ENCODE measurements at regions not wholly inside any gene's neighbourhood (a gene's known extent, or its start where the extent isn't known, plus 50 kb on each side); places are given as distances from the start of the nearest gene placed in this dataset.
"Not testable (repeated sequence)": the region's sequence is repeated elsewhere in the genome, so short reads cannot be mapped to it uniquely, and the experiment has no call there.

DNA sequence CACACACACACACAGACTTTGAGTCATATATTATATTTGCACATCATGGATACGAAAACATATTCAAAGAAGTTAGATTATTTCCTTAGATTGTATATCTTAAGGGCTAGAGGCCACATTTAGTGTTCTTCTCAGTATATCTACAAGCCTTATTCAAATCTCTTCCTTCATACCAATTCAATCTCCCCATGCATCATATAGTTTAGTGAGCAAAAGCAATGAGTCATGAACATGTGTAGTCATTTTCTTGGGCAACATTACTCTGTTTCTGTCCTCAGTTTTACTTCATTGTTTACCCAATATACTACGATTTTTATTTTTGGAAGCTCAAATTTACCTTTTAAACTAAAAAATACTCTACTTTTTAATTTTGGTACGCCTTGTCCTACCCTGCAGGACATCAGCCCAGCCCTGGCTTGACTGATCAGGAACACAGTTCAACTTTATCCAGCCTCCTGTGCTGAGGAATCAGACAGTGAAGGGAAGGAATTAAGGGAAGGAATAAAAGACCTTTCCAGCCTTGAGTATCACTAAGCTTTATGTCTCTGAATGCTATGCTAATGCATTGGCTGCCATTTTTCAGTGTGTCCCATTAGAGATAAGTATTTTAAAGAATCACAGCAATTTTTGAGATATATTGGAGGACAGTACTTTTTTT lies 101.7 kb upstream of the FST start:
- no peak for DNase-seq (ENCODE audit: missing footprints)
- no peak for ATAC-seq
- intact Hi-C loops (cut with DNase I): no loop called here

DNA sequence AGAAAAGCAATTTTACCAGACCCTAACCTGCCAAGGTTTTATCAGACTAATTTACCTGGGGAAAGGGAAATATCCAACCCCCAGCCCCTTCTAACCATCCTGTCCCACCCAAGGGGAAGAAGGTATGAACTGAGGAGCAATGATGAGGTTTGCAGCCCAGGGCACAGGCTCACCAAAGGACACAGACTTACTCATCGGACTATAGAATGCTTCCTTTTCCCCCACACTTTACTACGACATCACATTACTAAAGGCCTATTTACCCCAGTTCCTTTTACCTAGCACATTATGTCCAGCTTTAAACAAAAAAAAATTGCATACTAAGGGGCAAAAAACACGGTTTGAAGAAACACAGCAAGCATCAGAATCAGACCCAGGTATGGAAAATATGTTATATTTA lies 94.1 kb upstream of the FST start:
- intact Hi-C loops (cut with DNase I): no loop called here

DNA sequence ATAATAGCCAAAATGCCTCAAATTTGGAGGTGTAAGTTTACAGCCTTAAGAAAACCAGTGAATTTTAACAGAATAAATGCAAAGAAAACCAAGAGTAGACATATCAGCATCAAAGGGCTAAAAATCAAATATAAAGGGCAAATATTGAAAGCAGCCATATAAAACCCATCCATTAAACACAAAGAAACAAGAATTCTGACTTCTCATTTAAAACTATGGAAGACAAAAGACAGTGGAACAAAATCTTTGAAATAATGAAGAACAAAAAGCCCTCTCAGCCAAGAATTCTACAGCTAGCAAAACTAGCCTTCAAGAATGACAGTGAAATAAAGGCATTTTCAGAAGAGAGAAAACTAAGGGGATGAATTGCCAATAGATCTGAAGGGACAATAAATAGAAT lies 91.3 kb upstream of the FST start:
- no peak for DNase-seq (ENCODE audit: missing footprints)
- intact Hi-C loops (cut with DNase I): no loop called here
- ATAC-seq: no peak

More for the DNA sequence above, 94.1 kb upstream of the FST start:
- no peak for ATAC-seq
- DNase-seq (ENCODE audit: missing footprints): no peak

DNA sequence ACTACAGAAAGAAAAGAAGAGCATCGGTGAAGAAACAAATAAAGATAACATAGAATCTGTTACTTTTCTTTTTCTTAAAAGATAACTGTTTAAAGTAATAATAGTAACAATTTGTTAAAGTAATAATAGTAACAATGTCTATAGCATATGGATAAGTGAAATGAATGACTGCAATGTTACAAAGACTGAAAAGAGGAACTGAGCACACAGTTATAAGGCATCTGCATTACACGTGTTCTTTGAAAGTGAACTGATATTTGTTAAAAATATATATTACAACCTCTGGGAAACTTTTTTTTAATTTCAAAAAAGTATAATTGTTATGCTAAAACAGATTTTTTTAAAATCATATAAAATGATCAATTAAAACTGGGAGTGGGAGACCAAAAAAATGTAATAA lies 88.4 kb upstream of the FST start:
- intact Hi-C loops (cut with DNase I): no loop called here
- DNase-seq (ENCODE audit: missing footprints): no peak
- ATAC-seq: no peak

DNA sequence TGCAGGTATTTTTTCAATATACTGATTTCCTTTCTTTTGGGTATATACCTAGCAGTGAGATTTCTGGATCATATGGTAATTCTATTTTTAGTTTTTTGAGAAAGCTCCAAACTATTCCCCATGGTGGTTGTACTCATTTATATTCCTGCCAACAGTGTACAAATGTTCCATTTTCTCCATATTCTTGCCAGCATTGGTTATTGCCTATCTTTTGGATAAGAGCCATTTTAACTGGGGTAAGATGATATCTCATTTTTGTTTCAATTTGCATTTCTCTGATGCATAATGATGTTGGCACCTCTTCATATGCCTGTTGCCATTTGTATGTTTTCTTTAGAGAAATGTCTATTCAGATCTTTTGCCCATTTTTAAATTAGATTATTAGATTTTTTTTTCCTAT lies 85.6 kb upstream of the FST start:
- intact Hi-C loops (cut with DNase I): no loop called here
- DNase-seq (ENCODE audit: missing footprints) (no peak), ATAC-seq (no peak)

DNA sequence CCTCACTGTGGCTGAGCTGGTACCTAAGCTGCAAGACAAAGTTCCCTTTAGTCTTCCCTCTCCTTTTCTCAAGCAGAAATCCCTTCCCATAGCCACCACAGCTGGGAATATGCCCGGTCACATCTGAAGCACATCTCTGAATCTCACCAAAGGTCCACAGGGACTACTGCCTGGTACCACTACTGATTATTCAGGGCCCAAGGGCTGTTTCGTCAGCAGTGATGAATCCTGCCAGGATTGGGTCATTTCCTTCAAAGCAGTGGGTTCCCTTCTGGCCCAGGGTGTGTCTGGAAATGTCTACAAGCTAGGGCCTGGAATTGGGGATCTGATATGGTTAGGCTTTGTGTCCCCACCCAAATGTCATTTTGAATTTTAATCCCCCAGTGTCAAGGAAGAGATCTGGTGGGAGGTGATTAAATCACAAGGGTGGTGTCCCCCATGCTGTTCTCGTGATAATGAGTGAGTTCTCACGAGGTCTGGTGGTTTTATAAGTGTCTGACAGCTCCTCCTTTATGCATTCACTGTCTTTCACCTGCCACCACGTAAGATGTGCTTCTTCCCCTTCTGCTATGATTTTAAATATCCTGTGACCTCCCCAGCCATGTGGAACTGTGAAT lies 83.2 kb upstream of the FST start:
- no peak for ATAC-seq

DNA sequence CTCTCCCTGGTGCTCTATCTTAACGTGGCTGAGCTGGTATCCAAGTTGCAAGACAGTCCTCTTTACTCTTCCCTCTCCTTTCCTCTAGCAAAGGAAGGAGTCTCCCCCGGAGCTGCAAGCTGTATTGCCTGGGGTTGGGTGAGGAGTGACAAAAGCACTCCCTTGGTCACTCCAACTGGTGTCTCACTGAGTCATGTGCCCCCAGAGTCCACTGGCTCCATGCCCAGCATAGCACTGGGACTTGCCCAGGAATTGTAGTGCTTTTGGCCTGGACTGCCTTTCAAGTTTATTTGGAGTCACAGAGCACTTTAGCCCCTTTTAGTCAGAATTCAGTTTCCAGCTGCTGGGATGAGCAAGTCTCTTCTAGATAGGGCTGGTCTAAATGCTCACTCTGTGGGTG lies 82.6 kb upstream of the FST start:
- DNase-seq (ENCODE audit: missing footprints): peak; percentile 64
- peak; percentile 59 for ATAC-seq
- intact Hi-C loops (cut with DNase I): no loop called here

More for the DNA sequence above, 83.2 kb upstream of the FST start:
- intact Hi-C loops (cut with DNase I): no loop called here
- no peak for DNase-seq (ENCODE audit: missing footprints)

DNA sequence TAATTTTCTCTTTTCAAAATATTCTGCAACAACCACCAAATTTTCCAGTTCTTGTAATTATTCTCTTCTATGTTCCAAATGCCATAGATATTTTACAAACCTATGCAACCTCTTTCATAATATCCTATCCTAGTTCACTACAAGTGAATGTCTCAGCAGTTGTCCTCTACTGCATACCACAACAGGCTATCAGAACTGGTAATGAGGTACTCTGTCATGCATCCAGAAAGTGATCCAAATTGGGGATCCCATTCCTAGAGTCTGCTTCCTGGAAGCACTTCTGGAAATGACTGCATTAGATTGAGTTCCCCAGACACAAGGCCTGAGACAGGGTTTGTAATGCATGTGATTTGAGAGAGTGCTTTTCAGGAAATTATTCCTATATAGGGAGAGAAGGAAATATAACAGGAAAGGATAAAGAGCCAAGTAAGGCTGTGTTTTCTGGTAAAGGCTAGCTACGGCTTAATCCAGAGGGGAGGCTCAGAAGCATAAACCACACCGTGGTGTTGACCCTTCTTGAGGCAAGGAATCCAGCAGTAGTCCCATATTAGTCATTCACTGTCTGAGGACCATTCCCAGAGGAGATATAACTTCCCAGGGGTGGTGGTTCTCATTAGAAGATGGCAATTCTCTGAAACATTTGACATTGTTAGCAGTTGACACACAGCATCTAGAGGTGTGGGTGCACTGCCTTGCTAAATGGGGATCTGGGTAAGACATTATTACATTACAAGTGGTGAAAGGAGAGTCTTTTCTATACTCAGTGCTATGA lies 80.3 kb upstream of the FST start:
- intact Hi-C loops (cut with DNase I): no loop called here
- ATAC-seq: no peak
- no peak for DNase-seq (ENCODE audit: missing footprints)

DNA sequence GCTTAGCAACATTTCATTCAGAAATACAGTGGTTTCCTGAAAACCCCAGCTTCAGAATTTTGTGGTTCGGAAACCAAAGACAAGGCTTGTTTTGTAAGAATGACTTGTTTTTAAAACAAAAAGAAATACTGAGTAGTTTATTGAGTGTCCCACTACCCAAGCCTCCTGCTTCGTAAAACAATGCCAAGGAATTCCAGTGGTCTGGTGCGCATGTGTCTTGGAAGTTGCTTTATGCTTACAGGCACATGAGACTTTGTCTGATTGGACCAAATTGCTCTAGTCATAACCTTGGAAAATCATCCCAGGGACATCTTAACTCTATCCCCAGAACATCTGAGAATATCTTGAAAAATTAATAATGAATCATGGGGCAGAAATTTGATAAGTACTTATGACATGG lies 77.1 kb upstream of the FST start:
- intact Hi-C loops (cut with DNase I): no loop called here
- ATAC-seq (no peak), DNase-seq (ENCODE audit: missing footprints) (no peak)

DNA sequence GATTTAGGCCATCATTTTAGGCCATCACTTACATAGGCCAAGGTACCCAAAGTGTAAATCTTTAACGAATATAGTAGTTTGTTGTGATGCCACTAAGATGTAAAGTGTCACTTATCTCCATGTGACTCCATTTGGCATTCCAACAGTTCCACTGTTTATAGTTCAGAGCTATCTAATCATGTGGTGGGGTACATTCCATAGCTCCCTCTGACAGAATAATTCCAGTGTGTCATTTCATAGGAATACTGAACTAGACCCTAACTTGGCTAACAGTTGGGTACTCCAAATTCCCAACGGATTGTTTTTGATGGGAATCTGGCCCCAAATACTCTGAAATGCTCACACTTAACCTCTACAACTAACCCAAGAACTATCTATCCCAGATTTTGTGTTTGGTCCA lies 76.7 kb upstream of the FST start:
- ATAC-seq: no peak
- intact Hi-C loops (cut with DNase I): no loop called here

DNA sequence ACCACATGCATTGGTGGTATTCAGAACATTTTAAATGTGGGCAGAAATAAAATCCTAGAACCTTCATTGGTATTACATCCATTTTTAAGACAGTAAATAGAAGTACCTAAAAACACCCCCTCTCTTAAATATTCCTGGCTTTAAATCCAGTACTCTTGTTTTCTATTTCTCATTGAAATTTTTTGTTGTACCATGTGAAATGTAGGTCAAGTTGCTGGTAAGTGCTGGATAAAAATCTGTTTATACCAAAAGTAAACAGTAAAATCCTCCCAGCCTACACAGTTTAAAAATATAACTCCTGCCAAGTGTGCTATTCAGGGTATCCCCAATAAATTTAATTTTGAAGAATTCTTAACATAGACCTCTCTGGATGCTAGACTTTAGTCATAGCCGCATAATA lies 75.0 kb upstream of the FST start:
- intact Hi-C loops (cut with DNase I): no loop called here
- no peak for DNase-seq (ENCODE audit: missing footprints)
- no peak for ATAC-seq

More for the DNA sequence above, 76.7 kb upstream of the FST start:
- DNase-seq (ENCODE audit: missing footprints): no peak

DNA sequence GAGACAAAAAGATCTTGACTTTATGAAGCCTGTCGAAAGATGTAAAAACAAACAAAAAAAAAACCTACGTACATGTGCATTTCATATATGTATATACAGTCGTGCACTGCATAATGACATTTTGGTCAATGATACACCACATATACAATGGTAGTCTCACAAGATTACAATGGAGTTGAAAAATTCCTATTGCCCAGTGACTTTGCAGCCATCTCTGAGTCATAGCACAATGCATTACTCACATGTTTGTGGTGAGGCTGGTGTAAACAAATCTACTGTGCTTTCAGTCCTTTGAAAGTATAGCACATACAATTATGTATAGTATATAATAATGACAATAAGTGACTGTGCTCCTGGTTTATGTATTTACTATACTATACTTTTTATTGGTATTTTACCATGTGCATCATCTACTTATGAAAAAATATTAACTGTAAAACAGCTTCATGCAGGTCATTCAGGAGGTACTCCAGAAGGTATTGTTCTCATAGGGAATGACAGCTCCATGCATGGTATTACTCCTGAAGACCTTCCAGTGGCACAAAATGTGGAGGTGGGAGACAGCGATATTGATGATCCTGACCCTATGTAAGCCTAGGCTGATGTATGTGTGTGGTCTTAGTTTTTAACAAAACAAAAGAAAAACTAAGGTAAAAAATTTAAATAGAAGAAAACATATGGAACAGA lies 73.7 kb upstream of the FST start:
- intact Hi-C loops (cut with DNase I): no loop called here
- DNase-seq (ENCODE audit: missing footprints) (no peak), ATAC-seq (no peak)

DNA sequence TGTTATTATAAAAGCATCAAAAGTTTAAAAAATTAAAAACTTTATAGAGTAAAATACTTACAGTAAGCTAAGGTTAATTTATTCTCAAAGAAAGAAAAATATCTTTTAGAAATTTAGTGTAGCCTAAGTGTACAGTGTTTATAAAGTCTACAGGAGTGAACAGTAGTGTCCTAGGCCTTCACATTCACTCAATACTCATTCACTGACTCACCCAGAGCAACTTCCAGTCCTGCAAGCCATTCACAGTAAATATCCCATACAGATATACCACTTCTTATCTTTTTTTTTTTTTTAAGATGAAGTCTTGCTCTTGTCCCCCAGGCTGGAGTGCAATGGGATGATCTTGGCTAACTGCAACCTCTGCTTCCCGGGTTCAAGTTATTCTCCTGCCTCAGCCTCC lies 73.1 kb upstream of the FST start:
- no peak for DNase-seq (ENCODE audit: missing footprints)
- ATAC-seq: no peak
- intact Hi-C loops (cut with DNase I): no loop called here

DNA sequence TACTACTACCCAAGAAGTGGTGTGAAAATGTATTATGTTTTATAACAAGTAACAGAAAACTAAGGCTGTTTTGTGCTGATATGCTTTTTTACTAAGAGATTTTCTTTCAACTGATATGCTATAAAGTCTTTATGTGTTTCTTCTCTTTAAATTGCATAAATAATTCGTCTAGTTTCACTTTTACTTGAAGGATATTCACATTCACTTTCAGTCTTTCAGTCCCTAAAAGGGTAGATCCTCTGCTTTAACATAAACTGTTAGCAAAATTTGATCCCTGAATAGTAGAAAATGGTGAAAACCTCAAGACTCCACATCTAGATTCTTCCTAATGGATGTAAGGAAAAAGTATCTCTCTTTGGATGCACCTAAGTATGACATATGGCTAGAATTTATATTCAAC lies 69.0 kb upstream of the FST start:
- DNase-seq (ENCODE audit: missing footprints) (no peak), ATAC-seq (no peak)
- intact Hi-C loops (cut with DNase I): no loop called here

DNA sequence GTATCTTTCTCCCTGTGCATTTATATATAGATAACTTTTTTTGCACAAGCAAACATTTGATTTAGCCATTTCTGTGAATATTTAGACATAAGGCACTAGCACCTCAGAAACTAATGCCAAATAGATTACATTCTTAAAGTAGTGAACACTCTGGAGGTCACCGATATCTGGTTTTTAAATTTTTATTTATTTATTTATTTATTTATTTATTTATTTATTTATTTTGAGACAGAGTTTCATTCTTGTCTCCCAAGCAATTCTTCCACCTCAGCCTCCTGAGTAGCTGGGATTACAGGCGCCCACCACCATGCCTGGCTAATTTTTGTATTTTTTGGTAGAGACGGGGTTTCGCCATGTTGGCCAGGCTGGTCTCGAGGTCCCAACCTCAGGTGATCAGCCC lies 67.9 kb upstream of the FST start:
- DNase-seq (ENCODE audit: missing footprints); intact Hi-C loops (cut with DNase I); ATAC-seq: not testable (repeated sequence)

DNA sequence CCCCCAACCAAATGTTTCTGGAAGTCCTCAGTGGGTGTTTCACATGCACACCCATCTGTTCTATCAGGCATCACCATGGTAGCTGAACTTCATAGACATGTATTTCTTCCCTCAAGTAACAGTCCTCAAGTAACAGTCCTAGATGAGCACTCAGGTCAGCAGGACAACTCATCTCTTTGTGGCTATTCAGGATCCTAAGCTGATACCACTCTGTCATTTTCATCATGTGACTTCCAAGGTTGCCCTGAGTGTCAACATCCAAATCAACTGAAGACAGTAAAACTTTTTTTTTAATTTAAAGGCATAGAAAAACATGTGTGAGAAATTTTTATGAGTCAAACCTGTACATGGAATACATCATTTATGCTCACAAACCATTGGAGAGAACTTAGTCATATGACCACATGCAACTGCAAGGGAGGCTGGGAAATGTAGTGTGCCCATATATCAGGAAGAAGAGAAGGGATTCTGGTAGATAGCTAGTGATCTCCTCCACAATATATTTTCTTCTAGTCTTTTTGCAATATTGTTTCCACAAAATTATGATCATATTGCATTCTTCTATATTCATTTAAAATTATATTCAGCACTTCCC lies 64.2 kb upstream of the FST start:
- no peak for ATAC-seq
- intact Hi-C loops (cut with DNase I): no loop called here

DNA sequence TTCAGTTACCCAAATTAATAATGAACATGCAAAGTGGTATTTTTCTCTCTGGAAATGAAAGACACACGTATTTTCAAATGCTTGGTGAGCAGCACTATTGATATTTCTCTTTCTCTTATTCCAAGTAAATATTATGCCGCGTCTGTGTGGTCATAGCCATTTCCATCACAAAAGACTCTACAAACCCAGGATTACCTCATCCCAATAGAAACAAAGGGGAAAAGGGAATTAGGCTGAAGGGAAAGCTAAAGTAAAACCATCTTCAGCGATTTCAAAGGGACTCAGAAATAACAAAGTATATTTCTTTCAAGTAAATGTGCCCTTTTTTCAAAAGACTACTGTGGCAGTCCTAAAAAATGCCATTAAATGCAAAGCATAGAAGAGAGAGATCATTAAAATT lies 62.0 kb upstream of the FST start:
- intact Hi-C loops (cut with DNase I): no loop called here
- DNase-seq (ENCODE audit: missing footprints) (no peak), ATAC-seq (no peak)

More for the DNA sequence above, 64.2 kb upstream of the FST start:
- no peak for DNase-seq (ENCODE audit: missing footprints)

DNA sequence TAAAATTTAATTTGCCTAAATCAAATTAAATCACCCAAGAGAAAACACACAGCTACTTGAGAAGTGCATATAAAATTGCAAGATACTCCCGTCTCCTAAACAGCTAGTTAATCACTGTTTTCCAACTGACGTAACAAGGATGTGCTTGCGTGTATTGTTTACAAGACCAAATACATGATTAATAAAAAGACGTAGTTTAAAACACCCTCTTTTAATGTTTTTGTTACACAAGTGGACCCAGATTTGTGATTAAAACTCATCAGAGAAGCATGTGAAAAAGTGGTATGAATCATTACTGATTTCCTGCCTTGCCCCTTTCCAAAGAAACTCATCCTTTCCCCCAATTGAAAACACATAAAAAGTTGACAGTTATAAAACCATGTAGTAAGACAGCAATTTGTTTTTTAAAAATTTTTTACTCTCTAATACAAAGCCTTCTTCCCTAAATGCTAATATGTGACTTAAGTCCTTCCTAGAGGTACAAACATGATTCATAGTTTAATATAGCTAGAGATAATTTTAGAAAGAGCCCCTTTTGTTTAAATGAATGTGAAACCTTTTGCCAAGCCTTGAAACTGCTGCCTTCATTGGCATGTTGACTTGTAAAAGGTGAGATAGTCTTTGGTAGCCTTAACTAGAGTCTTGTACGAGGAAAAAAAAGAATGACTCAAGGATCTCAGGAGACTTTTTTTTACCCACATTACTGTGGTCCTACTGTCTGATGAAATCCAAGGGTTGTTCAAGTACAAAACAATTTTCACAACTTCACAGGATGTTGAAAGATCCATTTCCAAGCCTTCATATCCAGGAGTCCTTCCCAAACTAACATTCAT lies 61.4 kb upstream of the FST start:
- DNase-seq (ENCODE audit: missing footprints) (no peak), ATAC-seq (peak; percentile 31)
- intact Hi-C loops (cut with DNase I): no loop called here

DNA sequence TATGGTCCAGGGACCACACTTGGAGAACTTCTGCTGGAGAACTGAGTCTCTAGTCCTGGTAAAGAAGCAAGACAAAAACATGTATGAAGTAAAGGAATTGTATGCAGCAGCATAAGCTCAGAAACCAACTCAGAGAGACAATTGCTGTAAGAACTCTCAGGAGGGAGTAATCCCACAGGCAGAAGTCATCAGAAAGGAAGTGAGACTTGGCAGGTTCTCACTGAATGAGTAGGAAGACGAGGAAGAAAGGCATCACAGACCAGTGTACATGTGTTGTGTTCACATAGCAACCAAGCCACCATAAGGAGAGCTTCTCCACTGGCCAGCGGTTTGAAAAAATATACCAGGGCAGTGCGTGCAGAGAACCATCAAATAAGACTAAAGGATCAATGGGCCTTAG lies 57.9 kb upstream of the FST start:
- DNase-seq (ENCODE audit: missing footprints) (no peak), ATAC-seq (no peak)
- intact Hi-C loops (cut with DNase I): no loop called here

Data from Right ventricle myocardium inferior (tissue), 1 donor.